Fibroblast of villous mesenchyme (primary cell): ENCODE measurements at regions not wholly inside any gene's neighbourhood (a gene's known extent, or its start where the extent isn't known, plus 50 kb on each side); places are given as distances from the start of the nearest gene placed in this dataset.

Source experiments
- DNase-seq: peaks from one replicate; pipeline ENCODE4 v3.0.0-alpha.2; 2010; ENCODE audit warnings: low read depth
- H3K4me3 ChIP-seq: 2 replicates; pipeline ENCODE4 v1.5.1; 2011; ENCODE audit warnings: low read depth, mild to moderate bottlenecking, low read length
- TF ChIP-seq, protein P1 (sequence below): IDR thresholded peaks from 2 replicates; pipeline ENCODE4 v1.5.1; 2012; ENCODE audit warnings: low read depth, mild to moderate bottlenecking, low read length; ENCODE audit not compliant: insufficient read depth

DNA sequence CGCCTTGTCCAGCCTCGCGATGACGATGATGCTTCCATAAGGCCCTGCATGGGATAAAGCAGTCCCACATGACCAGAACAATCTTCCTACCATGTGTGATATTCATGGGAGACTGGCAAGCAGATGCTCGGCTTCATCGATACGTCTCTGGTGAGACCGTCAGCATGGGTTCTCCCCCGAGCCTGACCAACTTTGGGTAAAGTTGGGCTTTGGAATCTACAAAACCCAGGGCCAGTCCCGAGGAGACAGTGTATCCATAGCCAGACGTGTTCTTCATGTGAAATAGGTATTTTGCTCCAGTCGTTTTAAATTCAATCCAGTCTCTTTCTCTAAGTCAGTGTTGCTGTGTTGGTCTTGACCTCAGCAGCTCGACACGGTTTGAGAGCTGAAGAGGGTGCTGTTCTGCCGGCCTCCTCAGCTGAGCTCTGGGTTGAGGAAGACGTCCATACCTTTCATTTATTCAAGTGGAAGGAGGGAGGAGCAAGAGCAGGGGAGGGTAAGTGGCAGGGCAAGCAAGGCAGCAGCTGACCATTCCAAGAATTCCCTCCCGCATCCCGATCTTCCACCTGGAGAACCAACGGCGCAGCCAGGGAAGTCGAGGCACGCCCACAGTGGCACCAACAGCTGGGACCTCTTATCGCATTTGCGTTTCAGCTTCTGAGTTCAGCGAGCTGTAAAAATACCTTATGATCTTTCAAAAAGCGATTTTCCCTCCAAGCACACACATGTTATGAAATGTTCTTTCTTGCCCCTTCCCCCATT, 64.0 kb upstream of the THBS2 start:
- no peak for DNase-seq
- H3K4me3 ChIP-seq, result no peak overlapping the region
- TF ChIP-seq, protein P1, sequence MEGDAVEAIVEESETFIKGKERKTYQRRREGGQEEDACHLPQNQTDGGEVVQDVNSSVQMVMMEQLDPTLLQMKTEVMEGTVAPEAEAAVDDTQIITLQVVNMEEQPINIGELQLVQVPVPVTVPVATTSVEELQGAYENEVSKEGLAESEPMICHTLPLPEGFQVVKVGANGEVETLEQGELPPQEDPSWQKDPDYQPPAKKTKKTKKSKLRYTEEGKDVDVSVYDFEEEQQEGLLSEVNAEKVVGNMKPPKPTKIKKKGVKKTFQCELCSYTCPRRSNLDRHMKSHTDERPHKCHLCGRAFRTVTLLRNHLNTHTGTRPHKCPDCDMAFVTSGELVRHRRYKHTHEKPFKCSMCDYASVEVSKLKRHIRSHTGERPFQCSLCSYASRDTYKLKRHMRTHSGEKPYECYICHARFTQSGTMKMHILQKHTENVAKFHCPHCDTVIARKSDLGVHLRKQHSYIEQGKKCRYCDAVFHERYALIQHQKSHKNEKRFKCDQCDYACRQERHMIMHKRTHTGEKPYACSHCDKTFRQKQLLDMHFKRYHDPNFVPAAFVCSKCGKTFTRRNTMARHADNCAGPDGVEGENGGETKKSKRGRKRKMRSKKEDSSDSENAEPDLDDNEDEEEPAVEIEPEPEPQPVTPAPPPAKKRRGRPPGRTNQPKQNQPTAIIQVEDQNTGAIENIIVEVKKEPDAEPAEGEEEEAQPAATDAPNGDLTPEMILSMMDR, result no peak

DNA sequence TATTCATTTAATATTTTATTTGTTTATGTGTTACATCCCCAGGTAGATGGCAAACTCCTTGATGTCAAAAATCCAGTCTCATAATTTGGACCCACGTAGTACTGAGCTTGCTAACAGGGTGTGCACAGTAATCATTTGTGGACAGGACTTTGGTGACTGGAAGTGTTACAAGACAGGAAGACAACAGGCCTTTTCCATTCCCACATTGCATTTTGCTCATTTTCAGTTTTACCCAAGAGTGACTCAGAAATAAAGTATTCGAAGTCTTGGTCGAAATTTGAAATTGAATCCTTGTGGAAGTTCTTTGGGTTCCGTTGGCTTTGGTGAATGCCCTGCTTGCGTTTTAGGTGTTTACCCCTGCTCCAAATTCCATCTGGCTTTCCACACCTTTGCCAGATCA, 63.0 kb upstream of the THBS2 start:
- no peak for DNase-seq
- TF ChIP-seq, protein P1, result no peak
- H3K4me3 ChIP-seq, result no peak overlapping the region

GRCh38 chr6:169315830-169316614, 62.4 kb upstream of the THBS2 start:
- no peak overlapping the region for H3K4me3 ChIP-seq
- no peak for DNase-seq
- TF ChIP-seq, protein P1, result no peak

- TF ChIP-seq, protein P1, result no peak
- DNase-seq, result no peak
- H3K4me3 ChIP-seq, result no peak overlapping the region
These were observed 59.8 kb upstream of the THBS2 start for GRCh38 chr6:169313347-169314010.

GRCh38 chr6:169312658-169313346, 59.2 kb upstream of the THBS2 start:
- no peak overlapping the region for H3K4me3 ChIP-seq
- no peak for DNase-seq
- TF ChIP-seq, protein P1, result no peak

- no peak for DNase-seq
- TF ChIP-seq, protein P1, result no peak
- H3K4me3 ChIP-seq, result no peak overlapping the region
These were observed 57.3 kb upstream of the THBS2 start for GRCh38 chr6:169310983-169311382.
